ENCODE measurements at regions not wholly inside any gene's neighbourhood (a gene's known extent, or its start where the extent isn't known, plus 50 kb on each side); places are given as distances from the start of the nearest gene placed in this dataset.

GRCh38 chr2:897091-897490, 53.6 kb upstream of the SNTG2 start:
- TF ChIP-seq, protein P1, sequence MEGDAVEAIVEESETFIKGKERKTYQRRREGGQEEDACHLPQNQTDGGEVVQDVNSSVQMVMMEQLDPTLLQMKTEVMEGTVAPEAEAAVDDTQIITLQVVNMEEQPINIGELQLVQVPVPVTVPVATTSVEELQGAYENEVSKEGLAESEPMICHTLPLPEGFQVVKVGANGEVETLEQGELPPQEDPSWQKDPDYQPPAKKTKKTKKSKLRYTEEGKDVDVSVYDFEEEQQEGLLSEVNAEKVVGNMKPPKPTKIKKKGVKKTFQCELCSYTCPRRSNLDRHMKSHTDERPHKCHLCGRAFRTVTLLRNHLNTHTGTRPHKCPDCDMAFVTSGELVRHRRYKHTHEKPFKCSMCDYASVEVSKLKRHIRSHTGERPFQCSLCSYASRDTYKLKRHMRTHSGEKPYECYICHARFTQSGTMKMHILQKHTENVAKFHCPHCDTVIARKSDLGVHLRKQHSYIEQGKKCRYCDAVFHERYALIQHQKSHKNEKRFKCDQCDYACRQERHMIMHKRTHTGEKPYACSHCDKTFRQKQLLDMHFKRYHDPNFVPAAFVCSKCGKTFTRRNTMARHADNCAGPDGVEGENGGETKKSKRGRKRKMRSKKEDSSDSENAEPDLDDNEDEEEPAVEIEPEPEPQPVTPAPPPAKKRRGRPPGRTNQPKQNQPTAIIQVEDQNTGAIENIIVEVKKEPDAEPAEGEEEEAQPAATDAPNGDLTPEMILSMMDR (IDR thresholded peaks at IDR 0.05): no peak
- TF ChIP-seq POLR2AphosphoS5 (IDR thresholded peaks at IDR 0.05; ENCODE audit: low read depth, low read length) (no peak), RCOR1 (IDR thresholded peaks at IDR 0.05; ENCODE audit: low read length) (no peak), MAX (IDR thresholded peaks at IDR 0.05; ENCODE audit: low read depth) (no peak), EP300 (IDR thresholded peaks at IDR 0.05; ENCODE audit: borderline replicate concordance in 1 of 2, low read depth in 1 of 2, low read length in 1 of 2) (no peak)
